ENCODE measurements at regions not wholly inside any gene's neighbourhood (a gene's known extent, or its start where the extent isn't known, plus 50 kb on each side); places are given as distances from the start of the nearest gene placed in this dataset.

DNA sequence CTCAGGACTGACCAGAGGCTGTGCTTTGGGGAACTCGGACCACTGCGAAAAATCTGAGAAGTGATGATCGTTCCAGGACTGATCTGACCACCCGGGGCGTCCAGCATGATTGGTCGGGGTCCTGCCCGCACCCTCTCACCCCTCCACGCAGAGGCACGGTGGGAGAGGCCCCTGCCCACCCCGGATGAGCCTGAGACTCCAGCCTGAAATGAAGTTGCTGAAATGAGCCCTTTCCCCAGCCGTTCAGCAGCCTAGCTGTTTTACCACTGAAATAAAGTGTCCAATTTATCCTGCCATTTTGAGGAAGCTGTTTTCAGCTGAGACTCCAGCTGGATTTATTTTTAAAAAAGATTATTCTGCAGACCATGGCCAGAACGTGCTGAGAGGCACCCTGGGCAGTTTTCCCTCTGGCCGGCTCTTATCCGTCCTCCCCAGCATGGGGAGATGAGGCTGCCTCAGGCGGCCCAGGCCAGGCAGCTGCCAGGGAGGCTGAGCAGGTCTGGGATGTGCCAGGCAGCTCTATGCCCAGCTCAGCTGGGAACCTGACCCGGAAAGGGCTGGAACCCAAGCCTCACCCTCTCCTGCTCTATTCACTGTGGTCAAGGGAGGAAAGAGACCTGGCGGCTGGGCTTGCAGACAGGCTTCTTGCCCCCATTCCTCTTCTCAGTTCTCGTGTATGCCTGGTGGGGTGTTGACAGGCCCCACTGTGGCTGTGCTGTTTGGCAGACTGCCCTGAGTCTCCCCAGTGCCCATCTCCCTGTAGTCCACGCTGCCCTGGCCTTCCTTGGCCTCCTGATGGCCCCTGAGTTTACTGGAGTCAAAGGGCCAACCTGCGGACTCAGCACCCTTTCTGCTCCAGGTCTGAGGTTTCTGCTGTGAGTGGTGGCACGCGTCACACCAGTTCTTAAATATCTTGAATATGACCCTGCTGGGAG, 161.0 kb upstream of the B3GAT1 start:
- TF ChIP-seq, protein P1, sequence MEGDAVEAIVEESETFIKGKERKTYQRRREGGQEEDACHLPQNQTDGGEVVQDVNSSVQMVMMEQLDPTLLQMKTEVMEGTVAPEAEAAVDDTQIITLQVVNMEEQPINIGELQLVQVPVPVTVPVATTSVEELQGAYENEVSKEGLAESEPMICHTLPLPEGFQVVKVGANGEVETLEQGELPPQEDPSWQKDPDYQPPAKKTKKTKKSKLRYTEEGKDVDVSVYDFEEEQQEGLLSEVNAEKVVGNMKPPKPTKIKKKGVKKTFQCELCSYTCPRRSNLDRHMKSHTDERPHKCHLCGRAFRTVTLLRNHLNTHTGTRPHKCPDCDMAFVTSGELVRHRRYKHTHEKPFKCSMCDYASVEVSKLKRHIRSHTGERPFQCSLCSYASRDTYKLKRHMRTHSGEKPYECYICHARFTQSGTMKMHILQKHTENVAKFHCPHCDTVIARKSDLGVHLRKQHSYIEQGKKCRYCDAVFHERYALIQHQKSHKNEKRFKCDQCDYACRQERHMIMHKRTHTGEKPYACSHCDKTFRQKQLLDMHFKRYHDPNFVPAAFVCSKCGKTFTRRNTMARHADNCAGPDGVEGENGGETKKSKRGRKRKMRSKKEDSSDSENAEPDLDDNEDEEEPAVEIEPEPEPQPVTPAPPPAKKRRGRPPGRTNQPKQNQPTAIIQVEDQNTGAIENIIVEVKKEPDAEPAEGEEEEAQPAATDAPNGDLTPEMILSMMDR (IDR thresholded peaks at IDR 0.05) = no peak
- TF ChIP-seq EP300 (IDR thresholded peaks at IDR 0.05) = no peak
- TF ChIP-seq POLR2AphosphoS5 (IDR thresholded peaks at IDR 0.05) = no peak
- no peak for TF ChIP-seq POLR2A (IDR thresholded peaks at IDR 0.05)

Measured in sigmoid colon (tissue), 4 donors.